Progenitor cell of endocrine pancreas (in vitro differentiated cells): ENCODE measurements at regions not wholly inside any gene's neighbourhood (a gene's known extent, or its start where the extent isn't known, plus 50 kb on each side); places are given as distances from the start of the nearest gene placed in this dataset.

Experiments used
- DNase-seq: peaks from one replicate; pipeline ENCODE4 v3.0.0; 2021; ENCODE audit warnings: low spot score; ENCODE audit not compliant: unreplicated experiment
- H3K27ac Mint-ChIP-seq: 2 replicates; pipeline ENCODE4 v1.8.0; 2021; ENCODE audit warnings: mild to moderate bottlenecking, moderate library complexity, mixed read lengths
- H3K27me3 Mint-ChIP-seq: 2 replicates; pipeline ENCODE4 v1.8.0; 2021; ENCODE audit warnings: mixed read lengths
- H3K36me3 Mint-ChIP-seq: 2 replicates; pipeline ENCODE4 v1.8.0; 2022; ENCODE audit warnings: mixed read lengths; ENCODE audit not compliant: insufficient read depth
- H3K4me1 Mint-ChIP-seq: 2 replicates; pipeline ENCODE4 v1.8.0; 2021; ENCODE audit warnings: low read depth, mixed read lengths
- H3K4me3 Mint-ChIP-seq: 2 replicates; pipeline ENCODE4 v1.8.0; 2021; ENCODE audit warnings: low read depth, mild to moderate bottlenecking, moderate library complexity, mixed read lengths
- H3K9me3 Mint-ChIP-seq: 2 replicates; pipeline ENCODE4 v1.8.0; 2021; ENCODE audit warnings: low read depth, mixed read lengths
- CTCF ChIP-seq: fragments of 200-600 bp; sonication (generic); IDR thresholded peaks from one replicate; pipeline ENCODE4 v1.5.0; 2021; ENCODE audit warnings: antibody characterized with exemption, mild to moderate bottlenecking; ENCODE audit not compliant: unreplicated experiment

- H3K4me3 Mint-ChIP-seq = no peak overlapping the region
- no peaks in the 10 kb centered on the region for H3K36me3 Mint-ChIP-seq
- H3K4me1 Mint-ChIP-seq = peaks cover 14% of the 10 kb centered on the region
- TF ChIP-seq CTCF = no peak
- H3K27me3 Mint-ChIP-seq = no peaks in the 10 kb centered on the region
- H3K27ac Mint-ChIP-seq = no peak overlapping the region
- no peaks in the 10 kb centered on the region for H3K9me3 Mint-ChIP-seq
- no peak for DNase-seq
These were observed 166.1 kb upstream of the KIAA1217 start for GRCh38 chr10:24042884-24043283.

- H3K27ac Mint-ChIP-seq = no peak overlapping the region
- peaks cover 14% of the 10 kb centered on the region for H3K4me1 Mint-ChIP-seq
- no peaks in the 10 kb centered on the region for H3K27me3 Mint-ChIP-seq
- no peak overlapping the region for H3K4me3 Mint-ChIP-seq
- H3K9me3 Mint-ChIP-seq = peaks cover 5% of the 10 kb centered on the region
- no peaks in the 10 kb centered on the region for H3K36me3 Mint-ChIP-seq
- no peak for TF ChIP-seq CTCF
- no peak for DNase-seq
These were observed 162.9 kb upstream of the KIAA1217 start for GRCh38 chr10:24046060-24046459.

GRCh38 chr10:24047176-24047575, 161.8 kb upstream of the KIAA1217 start:
- H3K36me3 Mint-ChIP-seq = peaks cover 2% of the 10 kb centered on the region
- no peak overlapping the region for H3K4me3 Mint-ChIP-seq

GRCh38 chr10:24054421-24054820, 154.5 kb upstream of the KIAA1217 start:
- no peak for DNase-seq
- peaks cover 2% of the 10 kb centered on the region for H3K36me3 Mint-ChIP-seq
- peaks cover 6% of the 10 kb centered on the region for H3K4me1 Mint-ChIP-seq
- TF ChIP-seq CTCF = no peak
- peaks cover 14% of the 10 kb centered on the region for H3K9me3 Mint-ChIP-seq
- no peak overlapping the region for H3K27ac Mint-ChIP-seq
- H3K27me3 Mint-ChIP-seq = no peaks in the 10 kb centered on the region
- H3K4me3 Mint-ChIP-seq = no peak overlapping the region

More at GRCh38 chr10:24047176-24047575, 161.8 kb upstream of the KIAA1217 start:
- Mint-ChIP-seq H3K4me1 (peaks cover 15% of the 10 kb centered on the region), H3K27ac (no peak overlapping the region), H3K27me3 (no peaks in the 10 kb centered on the region), H3K9me3 (peaks cover 9% of the 10 kb centered on the region)
- TF ChIP-seq CTCF = no peak
- no peak for DNase-seq

- Mint-ChIP-seq H3K27me3 (no peaks in the 10 kb centered on the region), H3K4me1 (no peaks in the 10 kb centered on the region), H3K9me3 (no peaks in the 10 kb centered on the region), H3K27ac (no peak overlapping the region), H3K36me3 (no peaks in the 10 kb centered on the region), H3K4me3 (no peak overlapping the region)
- DNase-seq = no peak
- TF ChIP-seq CTCF = no peak
These were observed 128.7 kb upstream of the KIAA1217 start for GRCh38 chr10:24080207-24080606.
